BJ (cell line): ENCODE measurements at regions not wholly inside any gene's neighbourhood (a gene's known extent, or its start where the extent isn't known, plus 50 kb on each side); places are given as distances from the start of the nearest gene placed in this dataset.
"Not testable (repeated sequence)": the region's sequence is repeated elsewhere in the genome, so short reads cannot be mapped to it uniquely, and the experiment has no call there.

ENCODE experiments used
- CTCF ChIA-PET: fragments of 350-600 bp; formaldehyde crosslinking; extraction: SDS; loops from one replicate; lab custom pipeline; 2021; ENCODE audit warnings: antibody characterized with exemption, inconsistent platforms; lab: Yijun Ruan, JAX
- POLR2A ChIA-PET: fragments of 300-600 bp; sonication (Branson Sonifier 250); formaldehyde crosslinking; extraction: SDS; loops from one replicate; lab custom pipeline; 2021; ENCODE audit warnings: antibody characterized with exemption; lab: Charles Lee
- DNase-seq: peaks from one replicate; pipeline ENCODE4 v3.0.0-alpha.2; 2011; ENCODE audit warnings: low read depth
- H3K27me3 ChIP-seq: 2 replicates; pipeline ENCODE4 v1.6.0; 2011; ENCODE audit warnings: low read length; ENCODE audit not compliant: control insufficient read depth, insufficient read depth
- H3K36me3 ChIP-seq: 2 replicates; pipeline ENCODE4 v1.5.1; 2011; ENCODE audit warnings: low read length; ENCODE audit not compliant: control insufficient read depth, insufficient read depth
- H3K4me3 ChIP-seq: 2 replicates; pipeline ENCODE4 v1.5.1; 2011; ENCODE audit warnings: low read depth, mild to moderate bottlenecking, control low read depth, low read length
- TF ChIP-seq, protein P1 (sequence below): IDR thresholded peaks from 2 replicates; pipeline ENCODE4 v1.5.1; 2011; ENCODE audit warnings: low read depth, mild to moderate bottlenecking, control low read depth, inconsistent platforms, low read length, moderate library complexity; ENCODE audit not compliant: insufficient read depth

DNA sequence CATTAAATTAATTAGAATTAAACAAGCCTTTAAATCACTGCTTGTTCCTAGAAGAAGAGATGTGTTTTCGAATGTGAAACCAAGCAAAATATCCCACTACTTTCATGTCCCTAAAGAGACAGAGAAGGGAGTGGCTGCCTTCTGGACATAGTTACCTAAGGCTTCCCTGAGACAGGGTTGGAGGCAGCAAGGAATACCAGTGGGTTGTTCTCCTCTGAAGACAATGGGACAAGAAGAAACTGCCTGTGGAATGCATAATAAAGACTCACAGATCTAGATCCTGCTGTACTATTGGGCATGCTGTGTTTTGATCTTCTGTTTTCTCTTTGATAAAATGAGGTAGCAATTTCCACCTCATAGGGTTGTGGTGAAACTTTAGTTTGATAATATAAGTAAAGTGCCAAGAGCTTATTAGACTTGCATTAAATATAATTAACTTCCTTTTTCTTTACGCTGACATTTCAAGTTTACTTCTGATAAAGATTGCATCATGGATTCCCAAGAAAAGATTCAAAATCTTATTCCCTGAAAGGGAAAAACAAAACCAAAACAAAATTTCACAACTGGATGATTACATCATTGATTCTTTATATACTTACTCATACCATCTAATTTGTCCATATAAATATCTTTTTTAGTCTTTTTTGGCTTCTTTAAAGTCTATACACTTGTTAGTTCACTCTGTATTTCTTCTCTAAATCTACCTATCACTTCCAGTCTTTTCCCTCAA lies 621.3 kb downstream of the ETS1 start:
- Histone ChIP-seq H3K27me3 (no peaks in the 10 kb centered on the region), H3K36me3 (no peaks in the 10 kb centered on the region), H3K4me3 (no peak overlapping the region)
- TF ChIP-seq, protein P1, sequence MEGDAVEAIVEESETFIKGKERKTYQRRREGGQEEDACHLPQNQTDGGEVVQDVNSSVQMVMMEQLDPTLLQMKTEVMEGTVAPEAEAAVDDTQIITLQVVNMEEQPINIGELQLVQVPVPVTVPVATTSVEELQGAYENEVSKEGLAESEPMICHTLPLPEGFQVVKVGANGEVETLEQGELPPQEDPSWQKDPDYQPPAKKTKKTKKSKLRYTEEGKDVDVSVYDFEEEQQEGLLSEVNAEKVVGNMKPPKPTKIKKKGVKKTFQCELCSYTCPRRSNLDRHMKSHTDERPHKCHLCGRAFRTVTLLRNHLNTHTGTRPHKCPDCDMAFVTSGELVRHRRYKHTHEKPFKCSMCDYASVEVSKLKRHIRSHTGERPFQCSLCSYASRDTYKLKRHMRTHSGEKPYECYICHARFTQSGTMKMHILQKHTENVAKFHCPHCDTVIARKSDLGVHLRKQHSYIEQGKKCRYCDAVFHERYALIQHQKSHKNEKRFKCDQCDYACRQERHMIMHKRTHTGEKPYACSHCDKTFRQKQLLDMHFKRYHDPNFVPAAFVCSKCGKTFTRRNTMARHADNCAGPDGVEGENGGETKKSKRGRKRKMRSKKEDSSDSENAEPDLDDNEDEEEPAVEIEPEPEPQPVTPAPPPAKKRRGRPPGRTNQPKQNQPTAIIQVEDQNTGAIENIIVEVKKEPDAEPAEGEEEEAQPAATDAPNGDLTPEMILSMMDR: no peak
- CTCF ChIA-PET: interaction anchor here (1.2 to 1.8 kb wide), 2 partner anchors 16 to 18 kb away, joined by 3 to 4 read pairs; no protein-coding TSS in a partner anchor
- peak; percentile 22 for DNase-seq
- POLR2A ChIA-PET: no interaction called here

DNA sequence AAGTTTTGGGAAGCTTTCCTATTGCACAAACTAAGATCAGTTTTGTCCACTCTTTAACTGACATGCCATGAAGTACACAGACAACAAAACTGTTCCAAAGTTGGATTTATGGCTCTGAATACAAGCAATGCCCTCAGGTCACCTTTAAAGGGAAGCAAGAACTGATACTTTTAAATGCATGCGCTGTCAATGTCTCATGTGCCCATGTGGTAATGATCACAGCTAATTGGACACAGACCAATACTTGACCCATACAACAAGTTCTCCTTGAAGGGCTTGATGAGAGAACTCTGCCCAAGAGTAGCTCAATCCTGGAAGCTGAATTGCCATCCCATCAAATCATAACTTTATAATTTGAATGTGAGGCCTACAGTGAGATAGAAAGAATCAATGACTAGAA lies 624.9 kb downstream of the ETS1 start:
- H3K4me3 ChIP-seq: no peak overlapping the region
- no peaks in the 10 kb centered on the region for H3K36me3 ChIP-seq
- ChIA-PET CTCF (interaction anchor here (0.6 kb wide), 1 partner anchor 16 kb away, joined by 5 read pairs; no protein-coding TSS in a partner anchor), POLR2A (no interaction called here)
- TF ChIP-seq, protein P1: no peak
- H3K27me3 ChIP-seq: no peaks in the 10 kb centered on the region
- peak; percentile 15 for DNase-seq

DNA sequence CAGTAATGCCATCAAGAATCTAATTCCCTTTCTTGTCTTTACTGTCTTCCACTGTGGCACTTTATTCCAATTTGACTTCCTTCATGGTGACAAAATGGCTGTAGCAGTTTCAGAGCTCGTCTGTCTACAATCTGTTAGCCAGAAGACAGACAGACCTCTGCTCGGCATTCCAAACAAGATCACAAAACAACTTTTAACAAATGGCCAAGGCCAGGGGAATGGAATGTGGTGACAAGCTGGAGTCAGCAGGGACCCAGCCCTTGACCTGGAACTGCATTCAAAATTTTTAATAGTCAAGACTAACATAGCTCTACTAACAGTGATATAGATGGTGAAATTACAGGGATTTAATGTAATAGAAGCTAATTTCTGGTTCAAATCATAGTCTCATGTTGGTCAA lies 637.2 kb downstream of the ETS1 start:
- ChIA-PET POLR2A (no interaction called here), CTCF (no interaction called here)
- TF ChIP-seq, protein P1: no peak
- H3K27me3 ChIP-seq: no peaks in the 10 kb centered on the region
- no peaks in the 10 kb centered on the region for H3K36me3 ChIP-seq
- no peak overlapping the region for H3K4me3 ChIP-seq
- no peak for DNase-seq

DNA sequence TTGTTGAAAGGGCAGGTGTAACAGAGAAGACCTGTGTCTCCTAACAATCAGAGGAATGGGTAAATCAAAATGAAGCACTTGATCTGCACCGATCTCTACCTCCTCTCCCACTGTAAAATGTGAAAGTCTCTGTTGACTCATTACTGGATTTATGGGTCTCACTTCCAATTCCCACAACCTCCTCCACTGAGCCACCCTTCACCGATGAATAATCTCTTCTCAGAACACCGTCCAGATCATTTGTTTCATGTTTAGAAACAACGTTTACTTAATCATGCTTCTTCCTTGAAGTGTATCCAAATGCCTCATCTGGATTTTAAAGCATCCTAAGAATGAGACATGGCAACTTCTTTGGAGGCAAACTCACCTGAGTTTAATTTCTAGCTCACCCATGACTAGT lies 643.6 kb downstream of the ETS1 start:
- no peaks in the 10 kb centered on the region for H3K27me3 ChIP-seq
- ChIA-PET POLR2A (no interaction called here), CTCF (no interaction called here)
- TF ChIP-seq, protein P1: no peak
- no peak overlapping the region for H3K4me3 ChIP-seq
- no peaks in the 10 kb centered on the region for H3K36me3 ChIP-seq
- DNase-seq: peak; percentile 25

DNA sequence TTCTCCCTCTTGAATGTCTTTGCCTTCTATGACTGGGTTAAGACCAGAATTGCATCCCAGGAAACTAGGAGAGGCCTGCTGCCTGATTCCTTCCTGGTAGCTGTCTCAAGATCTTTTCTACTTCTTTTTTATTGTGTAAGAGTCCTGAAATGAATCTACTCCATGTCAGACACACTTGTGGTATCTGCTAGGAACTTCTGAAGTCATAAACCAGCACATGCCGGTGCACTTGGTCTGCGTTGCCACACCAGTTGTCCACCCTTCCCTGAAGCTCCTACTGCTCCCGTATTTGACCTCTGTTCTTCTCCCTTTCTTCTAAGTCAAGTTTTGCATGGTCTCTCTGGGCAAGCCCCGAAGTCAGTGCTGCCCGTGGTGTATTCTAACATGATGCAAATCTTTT lies 644.2 kb downstream of the ETS1 start:
- Histone ChIP-seq H3K4me3 (no peak overlapping the region), H3K36me3 (no peaks in the 10 kb centered on the region), H3K27me3 (no peaks in the 10 kb centered on the region)
- ChIA-PET POLR2A (no interaction called here), CTCF (no interaction called here)
- TF ChIP-seq, protein P1: no peak
- no peak for DNase-seq

DNA sequence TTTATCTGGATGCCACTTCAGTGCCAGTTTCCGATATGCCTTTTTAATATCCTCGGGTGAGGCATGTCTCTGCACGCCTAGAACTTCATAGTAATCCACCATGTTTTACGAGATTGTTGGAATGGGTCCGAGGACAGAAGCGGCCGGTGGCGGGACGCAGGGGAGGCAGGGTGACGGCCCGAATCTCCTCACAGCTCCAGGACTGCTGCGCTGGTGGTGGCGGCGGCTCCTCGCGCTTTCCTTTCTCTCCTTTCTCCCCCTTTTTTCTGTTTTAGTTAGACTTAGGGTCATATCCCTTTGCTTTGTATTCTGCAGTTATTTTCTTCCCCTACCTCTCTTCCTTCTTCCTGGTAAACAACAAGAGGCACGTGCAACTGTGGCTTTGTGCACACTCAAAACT lies 645.8 kb downstream of the ETS1 start:
- DNase-seq, H3K27me3 ChIP-seq, H3K36me3 ChIP-seq, POLR2A ChIA-PET, CTCF ChIA-PET, H3K4me3 ChIP-seq: not testable (repeated sequence)
